Thyroid gland (tissue), 4 donors: ENCODE measurements at regions not wholly inside any gene's neighbourhood (a gene's known extent, or its start where the extent isn't known, plus 50 kb on each side); places are given as distances from the start of the nearest gene placed in this dataset.

Source experiments
- POLR2A ChIP-seq, 2 donors: fragments of 450-650 bp; IDR thresholded peaks; one replicate each; pipeline ENCODE4 v1.6.1; 2017; ENCODE audit warnings: antibody characterized with exemption in 2 of 2, mild to moderate bottlenecking in 2 of 2, moderate library complexity in 1 of 2
- TF ChIP-seq, protein P1 (sequence below), 6 experiments: fragments of 200-600 bp in 3 of 6; fragments of 450-650 bp in 3 of 6; sonication (generic) in 3 of 6; IDR thresholded peaks; one replicate each; pipeline ENCODE4 v1.5.1; 2016 to 2019; ENCODE audit warnings: antibody characterized with exemption in 6 of 6, mild to moderate bottlenecking in 2 of 6, inconsistent platforms in 1 of 6, moderate library complexity in 1 of 6

DNA sequence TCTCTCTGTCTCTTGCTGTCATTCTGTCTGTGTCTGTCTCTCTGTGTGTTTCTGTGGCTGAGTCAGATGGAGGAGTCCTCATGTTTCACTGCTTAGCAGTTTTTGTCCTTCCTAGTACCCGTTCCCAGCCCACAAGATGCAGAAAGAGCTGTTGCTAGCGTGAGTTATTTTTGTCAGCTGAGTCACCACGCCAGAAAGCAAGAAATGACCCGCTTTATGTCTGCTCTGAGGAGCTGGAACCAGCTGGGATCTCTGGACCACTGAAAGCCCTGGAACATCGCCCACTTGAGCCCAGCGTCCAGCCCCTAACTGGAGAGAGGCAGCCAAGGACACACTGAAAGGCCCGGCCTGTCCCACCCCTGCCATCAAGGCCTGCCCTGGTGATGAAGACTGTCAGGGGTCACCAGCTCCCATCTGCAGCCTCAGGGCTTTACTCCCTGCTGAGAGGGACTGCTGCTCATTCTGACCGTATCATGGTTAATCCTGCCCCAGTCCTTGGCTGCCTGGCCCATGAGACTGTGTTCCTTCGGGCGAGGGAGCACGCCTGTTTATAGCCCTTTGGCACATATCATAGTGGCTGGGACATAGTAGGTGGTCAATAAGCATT lies 101.7 kb upstream of the TPM1 start:
- TF ChIP-seq, protein P1, sequence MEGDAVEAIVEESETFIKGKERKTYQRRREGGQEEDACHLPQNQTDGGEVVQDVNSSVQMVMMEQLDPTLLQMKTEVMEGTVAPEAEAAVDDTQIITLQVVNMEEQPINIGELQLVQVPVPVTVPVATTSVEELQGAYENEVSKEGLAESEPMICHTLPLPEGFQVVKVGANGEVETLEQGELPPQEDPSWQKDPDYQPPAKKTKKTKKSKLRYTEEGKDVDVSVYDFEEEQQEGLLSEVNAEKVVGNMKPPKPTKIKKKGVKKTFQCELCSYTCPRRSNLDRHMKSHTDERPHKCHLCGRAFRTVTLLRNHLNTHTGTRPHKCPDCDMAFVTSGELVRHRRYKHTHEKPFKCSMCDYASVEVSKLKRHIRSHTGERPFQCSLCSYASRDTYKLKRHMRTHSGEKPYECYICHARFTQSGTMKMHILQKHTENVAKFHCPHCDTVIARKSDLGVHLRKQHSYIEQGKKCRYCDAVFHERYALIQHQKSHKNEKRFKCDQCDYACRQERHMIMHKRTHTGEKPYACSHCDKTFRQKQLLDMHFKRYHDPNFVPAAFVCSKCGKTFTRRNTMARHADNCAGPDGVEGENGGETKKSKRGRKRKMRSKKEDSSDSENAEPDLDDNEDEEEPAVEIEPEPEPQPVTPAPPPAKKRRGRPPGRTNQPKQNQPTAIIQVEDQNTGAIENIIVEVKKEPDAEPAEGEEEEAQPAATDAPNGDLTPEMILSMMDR (IDR thresholded peaks at IDR 0.05): no peak
- no peak for TF ChIP-seq POLR2A (IDR thresholded peaks at IDR 0.05)
